Skeletal muscle satellite cell (primary cell): ENCODE measurements at regions not wholly inside any gene's neighbourhood (a gene's known extent, or its start where the extent isn't known, plus 50 kb on each side); places are given as distances from the start of the nearest gene placed in this dataset.

ENCODE experiments used
- H3K27me3 ChIP-seq: 2 replicates; pipeline ENCODE4 v1.7.0; 2013; ENCODE audit warnings: low read length; ENCODE audit not compliant: control insufficient read depth, insufficient read depth
- H3K36me3 ChIP-seq: 2 replicates; pipeline ENCODE4 v1.7.0; 2013; ENCODE audit warnings: mild to moderate bottlenecking, control low read depth, low read length; ENCODE audit not compliant: insufficient read depth
- H3K4me1 ChIP-seq: 2 replicates; pipeline ENCODE4 v1.7.0; 2013; ENCODE audit warnings: low read length; ENCODE audit not compliant: control insufficient read depth, insufficient read depth
- H3K4me2 ChIP-seq: 2 replicates; pipeline ENCODE4 v1.7.0; 2013; ENCODE audit warnings: mild to moderate bottlenecking, low read length
- H3K4me3 ChIP-seq: 2 replicates; pipeline ENCODE4 v1.7.0; 2013; ENCODE audit warnings: low read length
- H3K9ac ChIP-seq: 2 replicates; pipeline ENCODE4 v1.7.0; 2013; ENCODE audit warnings: mild to moderate bottlenecking, low read depth, low read length, moderate library complexity
- H3K9me3 ChIP-seq: replicated peaks from 2 replicates; pipeline ENCODE4 v1.7.0; 2013; ENCODE audit warnings: mild to moderate bottlenecking, control low read depth, low read length

GRCh38 chr2:223215254-223215516, 163.2 kb downstream of the KCNE4 start:
- Histone ChIP-seq H3K9ac (no peak overlapping the region), H3K27me3 (no peaks in the 10 kb centered on the region), H3K4me3 (no peak overlapping the region), H3K36me3 (no peaks in the 10 kb centered on the region), H3K9me3 (peaks cover 3% of the 10 kb centered on the region), H3K4me1 (no peaks in the 10 kb centered on the region), H3K4me2 (no peak overlapping the region)

GRCh38 chr2:223217373-223217772, 165.4 kb downstream of the KCNE4 start:
- Histone ChIP-seq H3K9ac (no peak overlapping the region), H3K4me2 (no peak overlapping the region), H3K4me3 (no peak overlapping the region), H3K27me3 (no peaks in the 10 kb centered on the region), H3K9me3 (no peaks in the 10 kb centered on the region), H3K4me1 (peaks cover 2% of the 10 kb centered on the region), H3K36me3 (no peaks in the 10 kb centered on the region)

- Histone ChIP-seq H3K36me3 (no peaks in the 10 kb centered on the region), H3K27me3 (no peaks in the 10 kb centered on the region)
Measured at GRCh38 chr2:223218587-223219178, 166.7 kb downstream of the KCNE4 start.

GRCh38 chr2:223219872-223220657, 168.1 kb downstream of the KCNE4 start:
- Histone ChIP-seq H3K27me3 (no peaks in the 10 kb centered on the region), H3K4me2 (no peak overlapping the region), H3K9me3 (no peaks in the 10 kb centered on the region), H3K9ac (no peak overlapping the region), H3K4me1 (peaks cover 10% of the 10 kb centered on the region), H3K36me3 (no peaks in the 10 kb centered on the region), H3K4me3 (no peak overlapping the region)

More at GRCh38 chr2:223218587-223219178, 166.7 kb downstream of the KCNE4 start:
- no peak overlapping the region for H3K4me2 ChIP-seq
- H3K9me3 ChIP-seq, result no peaks in the 10 kb centered on the region
- no peak overlapping the region for H3K4me3 ChIP-seq
- H3K9ac ChIP-seq, result no peak overlapping the region
- H3K4me1 ChIP-seq, result peaks cover 10% of the 10 kb centered on the region

GRCh38 chr2:223220658-223220925, 168.6 kb downstream of the KCNE4 start:
- Histone ChIP-seq H3K36me3 (no peaks in the 10 kb centered on the region), H3K4me1 (peaks cover 10% of the 10 kb centered on the region), H3K9me3 (no peaks in the 10 kb centered on the region), H3K9ac (no peak overlapping the region), H3K4me2 (no peak overlapping the region), H3K4me3 (no peak overlapping the region), H3K27me3 (no peaks in the 10 kb centered on the region)

GRCh38 chr2:223221139-223221835, 169.3 kb downstream of the KCNE4 start:
- Histone ChIP-seq H3K9me3 (no peaks in the 10 kb centered on the region), H3K36me3 (no peaks in the 10 kb centered on the region)

GRCh38 chr2:223222397-223222796, 170.4 kb downstream of the KCNE4 start:
- Histone ChIP-seq H3K4me3 (no peak overlapping the region), H3K9ac (no peak overlapping the region), H3K36me3 (no peaks in the 10 kb centered on the region), H3K27me3 (no peaks in the 10 kb centered on the region), H3K4me1 (peaks cover 10% of the 10 kb centered on the region), H3K9me3 (no peaks in the 10 kb centered on the region), H3K4me2 (no peak overlapping the region)

More at GRCh38 chr2:223221139-223221835, 169.3 kb downstream of the KCNE4 start:
- Histone ChIP-seq H3K4me3 (no peak overlapping the region), H3K9ac (no peak overlapping the region), H3K4me1 (peaks cover 10% of the 10 kb centered on the region), H3K4me2 (no peak overlapping the region), H3K27me3 (no peaks in the 10 kb centered on the region)

GRCh38 chr2:223223156-223223555, 171.2 kb downstream of the KCNE4 start:
- Histone ChIP-seq H3K4me3 (no peak overlapping the region), H3K36me3 (no peaks in the 10 kb centered on the region), H3K9ac (no peak overlapping the region), H3K4me2 (no peak overlapping the region), H3K4me1 (peaks cover 10% of the 10 kb centered on the region), H3K9me3 (no peaks in the 10 kb centered on the region), H3K27me3 (no peaks in the 10 kb centered on the region)

- no peak overlapping the region for H3K4me2 ChIP-seq
Measured at GRCh38 chr2:223225266-223225665, 173.3 kb downstream of the KCNE4 start.

GRCh38 chr2:223226264-223226663, 174.3 kb downstream of the KCNE4 start:
- Histone ChIP-seq H3K9me3 (no peaks in the 10 kb centered on the region), H3K4me2 (no peak overlapping the region), H3K36me3 (no peaks in the 10 kb centered on the region), H3K4me1 (peaks cover 10% of the 10 kb centered on the region), H3K4me3 (no peak overlapping the region), H3K27me3 (no peaks in the 10 kb centered on the region), H3K9ac (no peak overlapping the region)

More at GRCh38 chr2:223225266-223225665, 173.3 kb downstream of the KCNE4 start:
- Histone ChIP-seq H3K27me3 (no peaks in the 10 kb centered on the region), H3K4me1 (peaks cover 10% of the 10 kb centered on the region), H3K4me3 (no peak overlapping the region), H3K9ac (no peak overlapping the region), H3K36me3 (no peaks in the 10 kb centered on the region), H3K9me3 (no peaks in the 10 kb centered on the region)

GRCh38 chr2:223227338-223227737, 175.3 kb downstream of the KCNE4 start:
- H3K4me2 ChIP-seq, result no peak overlapping the region
- no peaks in the 10 kb centered on the region for H3K9me3 ChIP-seq
- no peak overlapping the region for H3K9ac ChIP-seq
- H3K36me3 ChIP-seq, result no peaks in the 10 kb centered on the region
- H3K4me3 ChIP-seq, result no peak overlapping the region
- H3K27me3 ChIP-seq, result no peaks in the 10 kb centered on the region
- H3K4me1 ChIP-seq, result peaks cover 9% of the 10 kb centered on the region

- Histone ChIP-seq H3K4me3 (no peak overlapping the region), H3K4me2 (no peak overlapping the region), H3K9ac (no peak overlapping the region), H3K4me1 (no peaks in the 10 kb centered on the region), H3K36me3 (no peaks in the 10 kb centered on the region), H3K9me3 (no peaks in the 10 kb centered on the region), H3K27me3 (no peaks in the 10 kb centered on the region)
Measured at GRCh38 chr2:223228871-223229270, 176.9 kb downstream of the KCNE4 start.
